Mucosa of descending colon (tissue), 3 donors: ENCODE measurements at regions not wholly inside any gene's neighbourhood (a gene's known extent, or its start where the extent isn't known, plus 50 kb on each side); places are given as distances from the start of the nearest gene placed in this dataset.
A peak's percentile ranks its signal among the peaks of the same experiment; 100 is the strongest.

Experiments used
- ATAC-seq: fragments of 200-7000 bp; cut with Tn5 transposase; one replicate; pipeline ENCODE4 v1.9.1; 2020; ENCODE audit warnings: mild to moderate bottlenecking, moderate library complexity
- DNase-seq, 3 donors: peaks; one replicate each; pipeline ENCODE4 v3.0.0-alpha.2; 2020
- H3K36me3 ChIP-seq: fragments of 200-600 bp; one replicate; pipeline ENCODE4 v1.8.0; 2021; ENCODE audit warnings: low read depth, mild to moderate bottlenecking
- H3K4me1 ChIP-seq: fragments of 200-600 bp; one replicate; pipeline ENCODE4 v1.8.0; 2021; ENCODE audit warnings: low read depth, mild to moderate bottlenecking
- H3K4me3 ChIP-seq: fragments of 200-600 bp; one replicate; pipeline ENCODE4 v1.8.0; 2021; ENCODE audit warnings: mild to moderate bottlenecking
- H3K9me3 ChIP-seq: fragments of 200-600 bp; one replicate; pipeline ENCODE4 v1.8.0; 2021; ENCODE audit warnings: mild to moderate bottlenecking
- intact Hi-C, 2 donors: fragments of 100-400 bp; cut with DNase I in 1 of 2; cut with micrococcal nuclease in 1 of 2; formaldehyde crosslinking; loops; one replicate each; pipeline versions ENCODE4 v1.11.0 to v1.11.1; 2022; cut with DNase I, micrococcal nuclease
- TF ChIP-seq, protein P1 (sequence below): fragments of 200-600 bp; IDR thresholded peaks from one replicate; pipeline ENCODE4 v1.8.0; 2022; ENCODE audit warnings: antibody characterized with exemption, mild to moderate bottlenecking
- donor health status: DM: no; HTN: no; CAD: no; lungs with moderate emphysema.
- donor health status: DM: no; HTN: no; CAD: no.
- donor health status: DM: no; HTN: yes; CAD: no.

DNA sequence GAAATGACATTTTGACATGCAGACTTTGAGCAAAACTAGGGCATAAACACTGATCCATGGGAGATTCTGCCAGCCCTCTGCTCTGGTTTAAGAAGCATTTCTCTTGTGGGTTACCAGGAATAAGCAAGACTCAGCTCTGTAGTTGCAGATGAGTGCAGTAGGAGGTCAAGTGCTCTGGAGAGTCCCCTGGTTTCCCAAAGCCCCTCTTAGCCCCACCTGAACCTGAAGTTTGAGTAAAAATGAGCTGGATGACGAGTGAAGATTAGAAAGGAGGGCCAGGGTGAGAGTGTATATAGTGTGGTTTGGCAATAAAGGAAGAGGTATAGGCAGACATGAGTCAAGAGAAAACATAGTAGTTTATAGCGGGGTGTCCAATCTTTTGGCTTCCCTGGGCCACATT lies 220.3 kb downstream of the ARL4A start:
- Histone ChIP-seq H3K4me1 (no peaks in the 10 kb centered on the region), H3K9me3 (no peaks in the 10 kb centered on the region), H3K4me3 (no peak overlapping the region), H3K36me3 (no peaks in the 10 kb centered on the region)
- intact Hi-C loops, result no loop called here
- ATAC-seq, result no peak
- DNase-seq, result no peak
- TF ChIP-seq, protein P1, sequence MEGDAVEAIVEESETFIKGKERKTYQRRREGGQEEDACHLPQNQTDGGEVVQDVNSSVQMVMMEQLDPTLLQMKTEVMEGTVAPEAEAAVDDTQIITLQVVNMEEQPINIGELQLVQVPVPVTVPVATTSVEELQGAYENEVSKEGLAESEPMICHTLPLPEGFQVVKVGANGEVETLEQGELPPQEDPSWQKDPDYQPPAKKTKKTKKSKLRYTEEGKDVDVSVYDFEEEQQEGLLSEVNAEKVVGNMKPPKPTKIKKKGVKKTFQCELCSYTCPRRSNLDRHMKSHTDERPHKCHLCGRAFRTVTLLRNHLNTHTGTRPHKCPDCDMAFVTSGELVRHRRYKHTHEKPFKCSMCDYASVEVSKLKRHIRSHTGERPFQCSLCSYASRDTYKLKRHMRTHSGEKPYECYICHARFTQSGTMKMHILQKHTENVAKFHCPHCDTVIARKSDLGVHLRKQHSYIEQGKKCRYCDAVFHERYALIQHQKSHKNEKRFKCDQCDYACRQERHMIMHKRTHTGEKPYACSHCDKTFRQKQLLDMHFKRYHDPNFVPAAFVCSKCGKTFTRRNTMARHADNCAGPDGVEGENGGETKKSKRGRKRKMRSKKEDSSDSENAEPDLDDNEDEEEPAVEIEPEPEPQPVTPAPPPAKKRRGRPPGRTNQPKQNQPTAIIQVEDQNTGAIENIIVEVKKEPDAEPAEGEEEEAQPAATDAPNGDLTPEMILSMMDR, result no peak

DNA sequence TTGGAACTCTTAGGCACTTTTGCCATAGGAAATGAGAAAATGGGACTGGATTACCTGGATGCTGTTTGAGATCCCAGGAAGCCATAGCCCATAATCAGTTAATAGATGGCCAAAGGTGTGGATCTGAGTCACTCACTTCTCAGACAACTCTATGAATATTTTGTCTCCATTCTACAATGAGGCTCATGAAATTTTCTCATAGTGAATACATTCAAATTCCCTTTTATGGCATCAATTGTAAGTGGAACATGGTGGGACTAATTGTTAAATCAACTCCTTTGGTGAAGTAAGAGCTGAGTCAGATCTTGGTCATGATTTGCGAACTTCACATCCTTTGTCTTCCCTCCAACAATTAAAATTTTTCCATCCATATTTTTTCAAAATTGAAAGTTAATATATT lies 222.1 kb downstream of the ARL4A start:
- TF ChIP-seq, protein P1, result no peak
- Histone ChIP-seq H3K36me3 (no peaks in the 10 kb centered on the region), H3K9me3 (no peaks in the 10 kb centered on the region), H3K4me3 (no peak overlapping the region), H3K4me1 (no peaks in the 10 kb centered on the region)
- no peak for DNase-seq
- intact Hi-C loops, result no loop called here
- ATAC-seq, result no peak

DNA sequence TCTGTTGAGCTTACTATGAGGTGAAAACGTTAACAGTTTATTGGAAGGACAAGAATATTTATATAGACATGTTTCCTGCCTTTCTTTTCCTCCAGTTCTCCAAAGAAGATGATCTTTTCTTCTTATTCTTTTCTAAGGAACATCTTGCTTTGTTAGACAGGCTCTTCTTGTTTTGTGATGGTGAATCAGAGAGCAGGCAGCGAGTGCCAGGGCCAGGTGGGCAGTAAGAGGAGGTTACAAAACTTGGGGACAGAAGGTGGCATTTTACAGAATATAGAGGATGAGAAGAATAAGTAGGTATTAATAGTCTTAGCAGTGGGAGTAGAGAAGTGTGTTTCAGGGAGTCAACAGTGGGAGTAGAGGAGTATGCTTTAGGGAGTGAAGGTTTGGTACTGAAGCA lies 223.6 kb downstream of the ARL4A start:
- DNase-seq, result no peak

GRCh38 chr7:12913002-12913401 lies 225.6 kb downstream of the ARL4A start:
- Histone ChIP-seq H3K4me3 (no peak overlapping the region), H3K9me3 (no peaks in the 10 kb centered on the region), H3K4me1 (no peaks in the 10 kb centered on the region), H3K36me3 (no peaks in the 10 kb centered on the region)
- intact Hi-C loops, result no loop called here
- DNase-seq (no peak), ATAC-seq (no peak)
- TF ChIP-seq, protein P1, result no peak

More for the DNA sequence above, 223.6 kb downstream of the ARL4A start:
- no peaks in the 10 kb centered on the region for H3K4me1 ChIP-seq
- TF ChIP-seq, protein P1, result no peak
- H3K9me3 ChIP-seq, result no peaks in the 10 kb centered on the region
- H3K36me3 ChIP-seq, result no peaks in the 10 kb centered on the region
- H3K4me3 ChIP-seq, result no peak overlapping the region
- intact Hi-C loops, result no loop called here
- ATAC-seq, result no peak

GRCh38 chr7:12917801-12918200 lies 230.4 kb downstream of the ARL4A start:
- ATAC-seq (no peak), DNase-seq (no peak)
- Histone ChIP-seq H3K4me1 (peaks cover 3% of the 10 kb centered on the region), H3K36me3 (no peaks in the 10 kb centered on the region), H3K4me3 (no peak overlapping the region), H3K9me3 (no peaks in the 10 kb centered on the region)
- TF ChIP-seq, protein P1, result no peak
- intact Hi-C loops, result no loop called here

DNA sequence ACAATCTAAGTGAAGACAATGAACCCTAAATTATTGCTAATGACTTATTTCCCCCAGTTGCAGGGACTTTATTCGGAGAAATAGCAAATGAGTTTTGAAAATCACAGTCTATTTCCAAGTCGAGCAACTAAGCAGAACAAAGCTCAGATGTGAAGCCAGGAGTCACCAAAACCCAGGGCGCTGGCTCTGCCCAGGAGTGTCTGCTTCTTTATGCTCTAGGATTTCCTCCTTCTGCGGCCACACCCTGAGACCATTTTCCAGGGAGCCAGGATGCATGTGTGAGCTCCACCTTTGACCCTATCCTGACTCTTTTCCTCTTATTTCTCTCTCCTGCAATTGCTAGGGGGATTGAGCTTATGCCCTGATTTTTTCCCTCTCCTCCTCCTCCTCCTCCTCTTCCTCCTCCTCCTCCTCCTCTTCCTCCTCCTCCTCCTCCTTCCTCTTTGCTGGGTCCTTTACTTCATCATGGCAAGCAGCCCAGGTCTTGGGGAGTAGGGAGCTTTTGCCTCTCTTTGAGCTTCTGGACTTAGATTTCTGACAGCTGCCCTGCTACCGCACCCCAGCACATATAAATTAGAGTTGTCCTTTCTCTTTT lies 234.4 kb downstream of the ARL4A start:
- peak; percentile 67 to 79 (median 71) for DNase-seq
- TF ChIP-seq, protein P1, result no peak
- no peaks in the 10 kb centered on the region for H3K9me3 ChIP-seq
- ATAC-seq, result peak; percentile 99
- H3K36me3 ChIP-seq, result no peaks in the 10 kb centered on the region
- H3K4me3 ChIP-seq, result no peak overlapping the region
- intact Hi-C loops, result no loop called here
- peaks cover 3% of the 10 kb centered on the region for H3K4me1 ChIP-seq
